Muscle of leg (tissue), 3 donors: ENCODE measurements at regions not wholly inside any gene's neighbourhood (a gene's known extent, or its start where the extent isn't known, plus 50 kb on each side); places are given as distances from the start of the nearest gene placed in this dataset.
A peak's percentile ranks its signal among the peaks of the same experiment; 100 is the strongest.

ENCODE experiments used
- DNase-seq: peaks from one replicate; pipeline ENCODE4 v3.0.0; 2013
- H3K27ac ChIP-seq: one replicate; pipeline ENCODE4 v1.5.1; 2013; ENCODE audit warnings: mild to moderate bottlenecking, low read length, control low read depth
- H3K27me3 ChIP-seq: one replicate; pipeline ENCODE4 v1.6.1; 2013; ENCODE audit warnings: low read length; ENCODE audit not compliant: control insufficient read depth, insufficient read depth
- H3K36me3 ChIP-seq: one replicate; pipeline ENCODE4 v1.6.1; 2013; ENCODE audit warnings: low read length; ENCODE audit not compliant: control insufficient read depth, insufficient read depth
- H3K4me1 ChIP-seq: one replicate; pipeline ENCODE4 v1.6.1; 2013; ENCODE audit warnings: low read length; ENCODE audit not compliant: control insufficient read depth, insufficient read depth
- H3K4me3 ChIP-seq: one replicate; pipeline ENCODE4 v1.5.1; 2013; ENCODE audit warnings: low read length, control low read depth
- H3K9me3 ChIP-seq: replicated peaks from 2 replicates; pipeline ENCODE4 v1.6.1; 2013; ENCODE audit warnings: low read depth, low read length; ENCODE audit not compliant: control insufficient read depth
- WGBS: methylation state at CpG from one replicate; pipeline ENCODE4 v1.1.5; 2013; ENCODE audit warnings: missing lambda C conversion rate; ENCODE audit not compliant: insufficient coverage; 5-methylcytosine and 5-hydroxymethylcytosine counted together

GRCh38 chr12:90832427-90832826 is 122.5 kb downstream of the CCER1 start:
- Histone ChIP-seq H3K9me3 (no peaks in the 10 kb centered on the region), H3K36me3 (no peaks in the 10 kb centered on the region), H3K27me3 (no peaks in the 10 kb centered on the region), H3K4me1 (no peaks in the 10 kb centered on the region), H3K27ac (no peak overlapping the region), H3K4me3 (no peak overlapping the region)
- WGBS, result 100% methylated on average over 1 of the region's 3 CpGs
- DNase-seq, result no peak

GRCh38 chr12:90831712-90832111 is 123.3 kb downstream of the CCER1 start:
- no peak for DNase-seq
- Histone ChIP-seq H3K36me3 (no peaks in the 10 kb centered on the region), H3K27me3 (no peaks in the 10 kb centered on the region), H3K4me1 (no peaks in the 10 kb centered on the region), H3K27ac (no peak overlapping the region), H3K4me3 (no peak overlapping the region), H3K9me3 (no peaks in the 10 kb centered on the region)
- WGBS, result no CpG with 5 or more reads among the region's 1 CpG

GRCh38 chr12:90829044-90829443 is 125.9 kb downstream of the CCER1 start:
- Histone ChIP-seq H3K4me1 (peaks cover 6% of the 10 kb centered on the region), H3K36me3 (no peaks in the 10 kb centered on the region), H3K4me3 (no peak overlapping the region), H3K9me3 (no peaks in the 10 kb centered on the region), H3K27me3 (no peaks in the 10 kb centered on the region), H3K27ac (no peak overlapping the region)
- no peak for DNase-seq
- no CpG with 5 or more reads among the region's 1 CpG for WGBS

GRCh38 chr12:90828621-90829020 is 126.4 kb downstream of the CCER1 start:
- Histone ChIP-seq H3K4me1 (peaks cover 6% of the 10 kb centered on the region), H3K36me3 (no peaks in the 10 kb centered on the region), H3K27me3 (no peaks in the 10 kb centered on the region), H3K9me3 (no peaks in the 10 kb centered on the region), H3K27ac (no peak overlapping the region), H3K4me3 (no peak overlapping the region)
- WGBS, result no CpG with 5 or more reads among the region's 2 CpGs
- no peak for DNase-seq

- no peaks in the 10 kb centered on the region for H3K36me3 ChIP-seq
- H3K27ac ChIP-seq, result no peak overlapping the region
- H3K4me1 ChIP-seq, result peaks cover 6% of the 10 kb centered on the region
- DNase-seq, result peak; percentile 19
- no peaks in the 10 kb centered on the region for H3K27me3 ChIP-seq
- H3K4me3 ChIP-seq, result no peak overlapping the region
- H3K9me3 ChIP-seq, result no peaks in the 10 kb centered on the region
Observed at GRCh38 chr12:90827567-90827966, 127.4 kb downstream of the CCER1 start.

- H3K9me3 ChIP-seq, result no peaks in the 10 kb centered on the region
- no CpG with 5 or more reads among the region's 3 CpGs for WGBS
- peak; percentile 71 for DNase-seq
- no peaks in the 10 kb centered on the region for H3K27me3 ChIP-seq
- no peak overlapping the region for H3K4me3 ChIP-seq
- H3K4me1 ChIP-seq, result peaks cover 6% of the 10 kb centered on the region
- no peaks in the 10 kb centered on the region for H3K36me3 ChIP-seq
- H3K27ac ChIP-seq, result no peak overlapping the region
Observed at GRCh38 chr12:90826036-90826435, 128.9 kb downstream of the CCER1 start.

GRCh38 chr12:90823859-90824258 is 131.1 kb downstream of the CCER1 start:
- no peak overlapping the region for H3K4me3 ChIP-seq
- H3K27ac ChIP-seq, result no peak overlapping the region
- H3K4me1 ChIP-seq, result peaks cover 6% of the 10 kb centered on the region
- no peaks in the 10 kb centered on the region for H3K36me3 ChIP-seq
- H3K9me3 ChIP-seq, result no peaks in the 10 kb centered on the region
- WGBS, result 96% methylated on average over 32 of the region's 32 CpGs
- H3K27me3 ChIP-seq, result no peaks in the 10 kb centered on the region
- no peak for DNase-seq

GRCh38 chr12:90819709-90820108 is 135.3 kb downstream of the CCER1 start:
- Histone ChIP-seq H3K9me3 (no peaks in the 10 kb centered on the region), H3K4me1 (no peaks in the 10 kb centered on the region), H3K4me3 (no peak overlapping the region), H3K27ac (no peak overlapping the region), H3K36me3 (no peaks in the 10 kb centered on the region), H3K27me3 (no peaks in the 10 kb centered on the region)
- DNase-seq, result no peak

- Histone ChIP-seq H3K4me1 (no peaks in the 10 kb centered on the region), H3K27me3 (no peaks in the 10 kb centered on the region), H3K4me3 (no peak overlapping the region), H3K36me3 (no peaks in the 10 kb centered on the region), H3K9me3 (no peaks in the 10 kb centered on the region), H3K27ac (no peak overlapping the region)
- WGBS, result no CpG with 5 or more reads among the region's 3 CpGs
- no peak for DNase-seq
Observed at GRCh38 chr12:90816353-90817089, 138.5 kb downstream of the CCER1 start.

- H3K4me3 ChIP-seq, result no peak overlapping the region
- no peaks in the 10 kb centered on the region for H3K4me1 ChIP-seq
- no peaks in the 10 kb centered on the region for H3K36me3 ChIP-seq
- no peaks in the 10 kb centered on the region for H3K9me3 ChIP-seq
- DNase-seq, result no peak
- WGBS, result 78% methylated on average over 1 of the region's 1 CpG
- no peaks in the 10 kb centered on the region for H3K27me3 ChIP-seq
- no peak overlapping the region for H3K27ac ChIP-seq
Observed at GRCh38 chr12:90809940-90810339, 145.0 kb downstream of the CCER1 start.

- no peaks in the 10 kb centered on the region for H3K27me3 ChIP-seq
- WGBS, result no CpG with 5 or more reads among the region's 3 CpGs
- no peak for DNase-seq
- H3K4me1 ChIP-seq, result no peaks in the 10 kb centered on the region
- H3K9me3 ChIP-seq, result no peaks in the 10 kb centered on the region
- H3K4me3 ChIP-seq, result no peak overlapping the region
- H3K27ac ChIP-seq, result no peak overlapping the region
- H3K36me3 ChIP-seq, result no peaks in the 10 kb centered on the region
Observed at GRCh38 chr12:90808568-90808967, 146.4 kb downstream of the CCER1 start.
